DND-41 (cell line): ENCODE measurements at regions not wholly inside any gene's neighbourhood (a gene's known extent, or its start where the extent isn't known, plus 50 kb on each side); places are given as distances from the start of the nearest gene placed in this dataset.

Experiments used
- EZH2 ChIP-seq: IDR thresholded peaks from 3 replicates; pipeline ENCODE4 v1.6.1; 2012; ENCODE audit warnings: borderline replicate concordance, low read depth, mild to moderate bottlenecking, moderate library complexity, low read length, inconsistent platforms; ENCODE audit not compliant: severe bottlenecking
- TF ChIP-seq, protein P1 (sequence below): IDR thresholded peaks from 2 replicates; pipeline ENCODE4 v1.5.1; 2012; ENCODE audit warnings: borderline replicate concordance, low read length, moderate library complexity, mild to moderate bottlenecking; ENCODE audit not compliant: poor library complexity, severe bottlenecking; ENCODE audit errors: extremely low read depth

- TF ChIP-seq EZH2, result no peak
- TF ChIP-seq, protein P1, sequence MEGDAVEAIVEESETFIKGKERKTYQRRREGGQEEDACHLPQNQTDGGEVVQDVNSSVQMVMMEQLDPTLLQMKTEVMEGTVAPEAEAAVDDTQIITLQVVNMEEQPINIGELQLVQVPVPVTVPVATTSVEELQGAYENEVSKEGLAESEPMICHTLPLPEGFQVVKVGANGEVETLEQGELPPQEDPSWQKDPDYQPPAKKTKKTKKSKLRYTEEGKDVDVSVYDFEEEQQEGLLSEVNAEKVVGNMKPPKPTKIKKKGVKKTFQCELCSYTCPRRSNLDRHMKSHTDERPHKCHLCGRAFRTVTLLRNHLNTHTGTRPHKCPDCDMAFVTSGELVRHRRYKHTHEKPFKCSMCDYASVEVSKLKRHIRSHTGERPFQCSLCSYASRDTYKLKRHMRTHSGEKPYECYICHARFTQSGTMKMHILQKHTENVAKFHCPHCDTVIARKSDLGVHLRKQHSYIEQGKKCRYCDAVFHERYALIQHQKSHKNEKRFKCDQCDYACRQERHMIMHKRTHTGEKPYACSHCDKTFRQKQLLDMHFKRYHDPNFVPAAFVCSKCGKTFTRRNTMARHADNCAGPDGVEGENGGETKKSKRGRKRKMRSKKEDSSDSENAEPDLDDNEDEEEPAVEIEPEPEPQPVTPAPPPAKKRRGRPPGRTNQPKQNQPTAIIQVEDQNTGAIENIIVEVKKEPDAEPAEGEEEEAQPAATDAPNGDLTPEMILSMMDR, result peak; percentile 5
Measured at GRCh38 chr11:34791780-34792542, 124.2 kb downstream of the APIP start.
